B cell (primary cell): ENCODE measurements at regions not wholly inside any gene's neighbourhood (a gene's known extent, or its start where the extent isn't known, plus 50 kb on each side); places are given as distances from the start of the nearest gene placed in this dataset.
A peak's percentile ranks its signal among the peaks of the same experiment; 100 is the strongest.

Source experiments
- ATAC-seq: fragments of 200-7000 bp; cut with Tn5 transposase; one replicate; pipeline ENCODE4 v1.10.0; 2021; ENCODE audit warnings: low read depth, mild to moderate bottlenecking, moderate number of reproducible peaks, moderate library complexity
- CTCF ChIA-PET: fragments of 350-600 bp; sonication (Branson Sonifier 250); formaldehyde crosslinking; loops from one replicate; lab custom pipeline; 2021; ENCODE audit warnings: antibody characterized with exemption, inconsistent platforms; lab: Charles Lee
- POLR2A ChIA-PET: fragments of 350-600 bp; sonication (Branson Sonifier 250); formaldehyde crosslinking; loops from one replicate; lab custom pipeline; 2021; ENCODE audit warnings: antibody characterized with exemption; lab: Charles Lee
- DNase-seq: peaks from one replicate; pipeline ENCODE4 v3.0.0; 2013
- H2AFZ ChIP-seq: 2 replicates; pipeline ENCODE4 v1.6.1; 2012; ENCODE audit warnings: mild to moderate bottlenecking, low read depth, low read length; ENCODE audit not compliant: insufficient read depth, poor library complexity, severe bottlenecking
- H3K27ac ChIP-seq, 2 donors: 1 replicate in 1 of 2; 2 replicates in 1 of 2; pipeline ENCODE4 v1.5.1; 2012 to 2013; ENCODE audit warnings: low read length in 2 of 2, mild to moderate bottlenecking in 2 of 2, moderate library complexity in 1 of 2
- H3K27me3 ChIP-seq, 4 experiments: fragments of 200-600 bp in 1 of 4; sonication (generic) in 1 of 4; replicated peaks in 1 of 4; 1 replicate in 2 of 4; 2 replicates in 2 of 4; pipeline versions ENCODE4 v1.6.1 to v1.7.0; 2013 to 2016; ENCODE audit warnings: low read length in 3 of 4, mild to moderate bottlenecking in 2 of 4, mixed read lengths in 1 of 4, moderate library complexity in 1 of 4; ENCODE audit not compliant: insufficient read depth in 4 of 4, control insufficient read depth in 3 of 4; ENCODE audit errors: control extremely low read depth in 1 of 4
- H3K36me3 ChIP-seq, 2 experiments: replicated peaks in 1 of 2; 1 replicate in 1 of 2; 2 replicates in 1 of 2; pipeline versions ENCODE4 v1.6.1 to v1.7.1; 2013; ENCODE audit warnings: low read length in 1 of 2; ENCODE audit not compliant: insufficient read depth in 2 of 2, control insufficient read depth in 1 of 2; ENCODE audit errors: control extremely low read depth in 1 of 2, extremely low read depth in 1 of 2
- H3K4me1 ChIP-seq, 2 donors: fragments of 200-600 bp in 1 of 2; sonication (generic) in 1 of 2; 1 replicate in 1 of 2; 2 replicates in 1 of 2; pipeline versions ENCODE4 v1.5.1 to v1.6.1; 2013 to 2017; ENCODE audit warnings: low read length in 2 of 2; ENCODE audit not compliant: control insufficient read depth in 2 of 2, insufficient read depth in 2 of 2
- H3K4me2 ChIP-seq: replicated peaks from 2 replicates; pipeline ENCODE3; 2012; ENCODE audit warnings: mild to moderate bottlenecking, low read depth, low read length; ENCODE audit not compliant: poor library complexity, severe bottlenecking
- H3K4me3 ChIP-seq, 5 experiments: fragments of 200-600 bp in 1 of 5; sonication (generic) in 1 of 5; 1 replicate in 3 of 5; 2 replicates in 2 of 5; pipeline versions ENCODE4 v1.5.1 to v1.7.0; 2011 to 2016; ENCODE audit warnings: low read length in 4 of 5, mild to moderate bottlenecking in 4 of 5, low read depth in 2 of 5, control low read depth in 1 of 5, moderate library complexity in 1 of 5; ENCODE audit not compliant: insufficient read depth in 1 of 5; ENCODE audit errors: control extremely low read depth in 1 of 5, extremely low read depth in 1 of 5
- H3K79me2 ChIP-seq: fragments of 200-600 bp; sonication (generic); one replicate; pipeline ENCODE4 v1.6.0; 2016; ENCODE audit warnings: low read length; ENCODE audit not compliant: control insufficient read depth, insufficient read depth
- H3K9ac ChIP-seq: fragments of 200-600 bp; sonication (generic); 2 replicates; pipeline ENCODE4 v1.6.1; 2017; ENCODE audit warnings: mild to moderate bottlenecking, low read length, moderate library complexity
- H3K9me3 ChIP-seq, 3 donors: one replicate each; pipeline versions ENCODE4 v1.6.1 to v1.7.1; 2013; ENCODE audit warnings: low read length in 2 of 3; ENCODE audit not compliant: control insufficient read depth in 2 of 3, insufficient read depth in 1 of 3; ENCODE audit errors: control extremely low read depth in 1 of 3
- H4K20me1 ChIP-seq: 2 replicates; pipeline ENCODE4 v1.6.0; 2012; ENCODE audit warnings: mild to moderate bottlenecking, low read length; ENCODE audit not compliant: insufficient read depth, control insufficient read depth, poor library complexity, severe bottlenecking
- H3K27ac Mint-ChIP-seq: one replicate; pipeline ENCODE4 v1.8.0; 2021; ENCODE audit warnings: mixed read lengths
- H3K27me3 Mint-ChIP-seq: one replicate; pipeline ENCODE4 v1.8.0; 2021; ENCODE audit warnings: mixed read lengths
- H3K4me1 Mint-ChIP-seq: one replicate; pipeline ENCODE4 v1.8.0; 2021; ENCODE audit warnings: mixed read lengths
- H3K4me3 Mint-ChIP-seq: one replicate; pipeline ENCODE4 v1.8.0; 2021; ENCODE audit warnings: mixed read lengths
- H3K9me3 Mint-ChIP-seq: one replicate; pipeline ENCODE4 v1.8.0; 2022; ENCODE audit warnings: mixed read lengths; ENCODE audit not compliant: insufficient read depth
- CTCF ChIP-seq: fragments of 200-600 bp; IDR thresholded peaks from one replicate; pipeline ENCODE4 v1.8.0; 2022; ENCODE audit warnings: antibody characterized with exemption, mild to moderate bottlenecking
- EZH2 ChIP-seq: IDR thresholded peaks from 2 replicates; pipeline ENCODE4 v1.6.1; 2012; ENCODE audit warnings: borderline replicate concordance, low read depth, mild to moderate bottlenecking, moderate library complexity, low read length; ENCODE audit not compliant: insufficient read depth, poor library complexity, severe bottlenecking
- WGBS: methylation state at CpG from one replicate; pipeline ENCODE4 v1.1.5; 2013; ENCODE audit warnings: missing lambda C conversion rate; ENCODE audit not compliant: insufficient coverage; 5-methylcytosine and 5-hydroxymethylcytosine counted together
- intact Hi-C: fragments of 100-400 bp; cut with micrococcal nuclease; formaldehyde crosslinking; loops from one replicate; pipeline ENCODE4 v1.10.0; 2022

GRCh38 chr4:43763029-43763610, 685.5 kb downstream of the KCTD8 start:
- TF ChIP-seq EZH2 (no peak), CTCF (no peak)
- H3K4me2 ChIP-seq, result peak overlapping the region; percentile 32

GRCh38 chr4:43765514-43765913, 683.1 kb downstream of the KCTD8 start:
- no peaks in the 10 kb centered on the region for H3K27me3 ChIP-seq
- no peak overlapping the region for H2AFZ ChIP-seq
- no peak for DNase-seq
- no peak overlapping the region for H3K4me2 ChIP-seq
- H3K9ac ChIP-seq, result no peak overlapping the region
- no peak overlapping the region for H3K4me3 Mint-ChIP-seq
- H3K4me1 Mint-ChIP-seq, result peaks cover 15% of the 10 kb centered on the region
- no peaks in the 10 kb centered on the region for H3K36me3 ChIP-seq
- H3K27ac Mint-ChIP-seq, result no peak overlapping the region
- H3K9me3 ChIP-seq, result no peaks in the 10 kb centered on the region
- TF ChIP-seq EZH2 (no peak), CTCF (no peak)
- no peak overlapping the region for H3K27ac ChIP-seq
- H3K79me2 ChIP-seq, result no peaks in the 10 kb centered on the region
- peaks cover 0 to 7% of the 10 kb centered on the region in 2 donors for H3K4me1 ChIP-seq
- POLR2A ChIA-PET, result no interaction called here
- H4K20me1 ChIP-seq, result no peaks in the 10 kb centered on the region
- CTCF ChIA-PET, result no interaction called here
- intact Hi-C loops, result no loop called here
- ATAC-seq, result no peak
- no peak overlapping the region for H3K4me3 ChIP-seq
- WGBS, result no CpG with 5 or more reads among the region's 2 CpGs
- H3K27me3 Mint-ChIP-seq, result no peaks in the 10 kb centered on the region
- peaks cover 7% of the 10 kb centered on the region for H3K9me3 Mint-ChIP-seq

More at GRCh38 chr4:43763029-43763610, 685.5 kb downstream of the KCTD8 start:
- no peak for ATAC-seq
- Histone ChIP-seq H3K9ac (peak overlapping the region; percentile 40), H3K4me1 (peaks cover 0 to 7% of the 10 kb centered on the region in 2 donors), H3K9me3 (peaks cover 0 to 1% (median 0%) of the 10 kb centered on the region in 3 donors), H4K20me1 (no peaks in the 10 kb centered on the region), H3K79me2 (no peaks in the 10 kb centered on the region), H2AFZ (no peak overlapping the region), H3K36me3 (no peaks in the 10 kb centered on the region), H3K27ac (no peak overlapping the region), H3K4me3 (peak overlapping the region in 2 of 5 experiments; percentile 33 to 46), H3K27me3 (no peaks in the 10 kb centered on the region)
- intact Hi-C loops, result no loop called here
- Mint-ChIP-seq H3K4me3 (peak overlapping the region; percentile 56), H3K27ac (peak overlapping the region; percentile 20), H3K9me3 (peaks cover 4% of the 10 kb centered on the region), H3K4me1 (peaks cover 15% of the 10 kb centered on the region), H3K27me3 (no peaks in the 10 kb centered on the region)
- no peak for DNase-seq
- ChIA-PET POLR2A (interaction anchor here (0.7 kb wide), 1 partner anchor 124 kb away, joined by 3 read pairs; no protein-coding TSS in a partner anchor), CTCF (no interaction called here)
- 70% methylated on average over 1 of the region's 4 CpGs for WGBS
